IPS-NIHi7 (cell line): ENCODE measurements at regions not wholly inside any gene's neighbourhood (a gene's known extent, or its start where the extent isn't known, plus 50 kb on each side); places are given as distances from the start of the nearest gene placed in this dataset.
"Not testable (repeated sequence)": the region's sequence is repeated elsewhere in the genome, so short reads cannot be mapped to it uniquely, and the experiment has no call there.

Source experiments
- DNase-seq: peaks from one replicate; pipeline ENCODE4 v3.0.0; 2012; ENCODE audit warnings: mixed read lengths; ENCODE audit errors: extremely low spot score

- no peak for DNase-seq
These were observed 51.8 kb upstream of the PMAIP1 start for GRCh38 chr18:59848002-59848401.

GRCh38 chr18:59847491-59847846, 52.3 kb upstream of the PMAIP1 start:
- DNase-seq, result not testable (repeated sequence)

GRCh38 chr18:59846814-59847490, 52.8 kb upstream of the PMAIP1 start:
- DNase-seq, result peak; percentile 65

GRCh38 chr18:59842947-59843346, 56.8 kb upstream of the PMAIP1 start:
- DNase-seq, result no peak

GRCh38 chr18:59839931-59840685, 59.7 kb upstream of the PMAIP1 start:
- no peak for DNase-seq

- no peak for DNase-seq
These were observed 60.5 kb upstream of the PMAIP1 start for GRCh38 chr18:59839246-59839645.

GRCh38 chr18:59837586-59837985, 62.2 kb upstream of the PMAIP1 start:
- peak; percentile 73 for DNase-seq

- peak; percentile 56 for DNase-seq
These were observed 64.0 kb upstream of the PMAIP1 start for GRCh38 chr18:59835605-59836379.

- DNase-seq, result no peak
These were observed 65.5 kb upstream of the PMAIP1 start for GRCh38 chr18:59834267-59834666.

- no peak for DNase-seq
These were observed 66.0 kb upstream of the PMAIP1 start for GRCh38 chr18:59833785-59834184.

- peak; percentile 83 for DNase-seq
These were observed 76.1 kb upstream of the PMAIP1 start for GRCh38 chr18:59823596-59824195.

- no peak for DNase-seq
These were observed 76.9 kb upstream of the PMAIP1 start for GRCh38 chr18:59822612-59823550.

GRCh38 chr18:59821983-59822382, 77.8 kb upstream of the PMAIP1 start:
- no peak for DNase-seq

- DNase-seq, result no peak
These were observed 79.1 kb upstream of the PMAIP1 start for GRCh38 chr18:59820663-59821062.

GRCh38 chr18:59818769-59819168, 81.0 kb upstream of the PMAIP1 start:
- no peak for DNase-seq

GRCh38 chr18:59814891-59815290, 84.9 kb upstream of the PMAIP1 start:
- no peak for DNase-seq

- no peak for DNase-seq
These were observed 85.9 kb upstream of the PMAIP1 start for GRCh38 chr18:59813942-59814341.

- DNase-seq, result no peak
These were observed 88.9 kb upstream of the PMAIP1 start for GRCh38 chr18:59810735-59811520.

- no peak for DNase-seq
These were observed 89.6 kb upstream of the PMAIP1 start for GRCh38 chr18:59810183-59810582.

- no peak for DNase-seq
These were observed 97.8 kb upstream of the PMAIP1 start for GRCh38 chr18:59802031-59802430.
